ENCODE measurements at regions not wholly inside any gene's neighbourhood (a gene's known extent, or its start where the extent isn't known, plus 50 kb on each side); places are given as distances from the start of the nearest gene placed in this dataset.

GRCh38 chr2:144694456-144694855 lies 174.5 kb upstream of the ZEB2 start:
- TF ChIP-seq CTCF (IDR thresholded peaks at IDR 0.05), result no peak
- no peak for TF ChIP-seq POLR2A (IDR thresholded peaks at IDR 0.05)
- WGBS, 2 donors, result 94 to 95% methylated on average over 1 of the region's 1 CpG

GRCh38 chr2:144693179-144693578 lies 173.3 kb upstream of the ZEB2 start:
- TF ChIP-seq POLR2A (IDR thresholded peaks at IDR 0.05) (no peak), CTCF (IDR thresholded peaks at IDR 0.05) (no peak)
- Histone ChIP-seq H3K9me3 (no peaks in the 10 kb centered on the region), H3K36me3 (no peaks in the 10 kb centered on the region), H3K27me3 (no peaks in the 10 kb centered on the region), H3K4me1 (no peaks in the 10 kb centered on the region), H3K4me3 (replicated peaks in 1 of 3) (no peak overlapping the region), H3K27ac (no peak overlapping the region)
- intact Hi-C loops (cut with DNase I), result no loop called here
- DNase-seq, result no peak
- WGBS, 2 donors, result 88 to 90% methylated on average over 3 of the region's 3 CpGs

More at GRCh38 chr2:144694456-144694855, 174.5 kb upstream of the ZEB2 start:
- no peak for DNase-seq
- Histone ChIP-seq H3K4me3 (replicated peaks in 1 of 3) (no peak overlapping the region), H3K9me3 (no peaks in the 10 kb centered on the region), H3K27me3 (no peaks in the 10 kb centered on the region), H3K36me3 (no peaks in the 10 kb centered on the region), H3K4me1 (no peaks in the 10 kb centered on the region), H3K27ac (no peak overlapping the region)
- intact Hi-C loops (cut with DNase I), result no loop called here

- Histone ChIP-seq H3K27me3 (no peaks in the 10 kb centered on the region), H3K36me3 (no peaks in the 10 kb centered on the region), H3K4me3 (replicated peaks in 1 of 3) (no peak overlapping the region), H3K9me3 (no peaks in the 10 kb centered on the region), H3K27ac (no peak overlapping the region), H3K4me1 (no peaks in the 10 kb centered on the region)
- intact Hi-C loops (cut with DNase I), result no loop called here
- WGBS, 2 donors, result 87 to 94% methylated on average over 5 of the region's 5 CpGs
- TF ChIP-seq CTCF (IDR thresholded peaks at IDR 0.05) (no peak), POLR2A (IDR thresholded peaks at IDR 0.05) (no peak)
- DNase-seq, result no peak
These were observed 172.7 kb upstream of the ZEB2 start for GRCh38 chr2:144692661-144693060.

- no peak overlapping the region for H3K4me3 ChIP-seq (replicated peaks in 1 of 3)
- WGBS, 2 donors, result 87 to 93% methylated on average over 2 of the region's 2 CpGs
- TF ChIP-seq POLR2A (IDR thresholded peaks at IDR 0.05), result no peak
- TF ChIP-seq CTCF (IDR thresholded peaks at IDR 0.05), result no peak
- no peak for DNase-seq
- no peaks in the 10 kb centered on the region for H3K27me3 ChIP-seq
- no peaks in the 10 kb centered on the region for H3K36me3 ChIP-seq
- H3K9me3 ChIP-seq, result no peaks in the 10 kb centered on the region
- no peak overlapping the region for H3K27ac ChIP-seq
- H3K4me1 ChIP-seq, result no peaks in the 10 kb centered on the region
- intact Hi-C loops (cut with DNase I), result no loop called here
These were observed 170.9 kb upstream of the ZEB2 start for GRCh38 chr2:144690771-144691170.

GRCh38 chr2:144686518-144687215 lies 166.7 kb upstream of the ZEB2 start:
- Histone ChIP-seq H3K27ac (no peak overlapping the region), H3K9me3 (no peaks in the 10 kb centered on the region), H3K27me3 (no peaks in the 10 kb centered on the region), H3K4me3 (replicated peaks in 1 of 3) (no peak overlapping the region), H3K36me3 (no peaks in the 10 kb centered on the region), H3K4me1 (no peaks in the 10 kb centered on the region)
- 83 to 88% methylated on average over 2 of the region's 2 CpGs for WGBS, 2 donors
- intact Hi-C loops (cut with DNase I), result no loop called here
- DNase-seq, result no peak
- TF ChIP-seq POLR2A (IDR thresholded peaks at IDR 0.05), result no peak
